ENCODE measurements at regions not wholly inside any gene's neighbourhood (a gene's known extent, or its start where the extent isn't known, plus 50 kb on each side); places are given as distances from the start of the nearest gene placed in this dataset.

DNA sequence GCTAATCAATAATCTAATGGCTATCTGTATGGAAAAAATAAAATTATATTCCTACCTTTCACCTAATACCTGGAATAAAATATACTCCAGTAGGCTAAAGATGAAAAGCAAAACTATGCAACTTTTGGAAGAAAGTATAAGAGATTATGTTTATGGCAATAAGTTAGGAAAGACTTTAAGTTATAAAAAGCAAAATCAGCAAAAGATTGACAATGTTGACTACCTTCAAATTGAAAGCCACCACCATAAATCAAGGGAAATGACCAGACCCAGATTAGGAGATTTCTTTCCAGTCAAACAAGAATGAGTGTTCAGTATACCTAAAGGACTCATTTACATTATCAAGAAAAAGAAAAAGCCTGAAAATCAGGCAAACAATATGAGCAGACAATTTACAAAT is 159.1 kb upstream of the ZBED5 start:
- no peak for TF ChIP-seq ARNT (IDR thresholded peaks at IDR 0.05)
- no peak for TF ChIP-seq CTBP1 (IDR thresholded peaks at IDR 0.05; ENCODE audit: borderline replicate concordance)
- no peak for TF ChIP-seq ELF4 (IDR thresholded peaks at IDR 0.05)
- TF ChIP-seq SUZ12 (IDR thresholded peaks at IDR 0.05) = no peak
- TF ChIP-seq HDGF (IDR thresholded peaks at IDR 0.05; ENCODE audit: borderline replicate concordance) = no peak
- TF ChIP-seq SP1 (IDR thresholded peaks at IDR 0.05) = no peak
- no peak for TF ChIP-seq FOXM1 (IDR thresholded peaks at IDR 0.05; ENCODE audit: borderline replicate concordance)
- TF ChIP-seq, protein P1, sequence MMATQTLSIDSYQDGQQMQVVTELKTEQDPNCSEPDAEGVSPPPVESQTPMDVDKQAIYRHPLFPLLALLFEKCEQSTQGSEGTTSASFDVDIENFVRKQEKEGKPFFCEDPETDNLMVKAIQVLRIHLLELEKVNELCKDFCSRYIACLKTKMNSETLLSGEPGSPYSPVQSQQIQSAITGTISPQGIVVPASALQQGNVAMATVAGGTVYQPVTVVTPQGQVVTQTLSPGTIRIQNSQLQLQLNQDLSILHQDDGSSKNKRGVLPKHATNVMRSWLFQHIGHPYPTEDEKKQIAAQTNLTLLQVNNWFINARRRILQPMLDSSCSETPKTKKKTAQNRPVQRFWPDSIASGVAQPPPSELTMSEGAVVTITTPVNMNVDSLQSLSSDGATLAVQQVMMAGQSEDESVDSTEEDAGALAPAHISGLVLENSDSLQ (IDR thresholded peaks at IDR 0.05) = no peak
- TF ChIP-seq FOXK2 (IDR thresholded peaks at IDR 0.05) = no peak
- no peak for TF ChIP-seq BHLHE40 (IDR thresholded peaks at IDR 0.05; ENCODE audit: borderline replicate concordance)
- no peak for TF ChIP-seq FOXA1 (IDR thresholded peaks at IDR 0.05)
